Subcutaneous abdominal adipose tissue (tissue), 5 donors: ENCODE measurements at regions not wholly inside any gene's neighbourhood (a gene's known extent, or its start where the extent isn't known, plus 50 kb on each side); places are given as distances from the start of the nearest gene placed in this dataset.
"Not testable (repeated sequence)": the region's sequence is repeated elsewhere in the genome, so short reads cannot be mapped to it uniquely, and the experiment has no call there.

Experiments
- H3K27ac ChIP-seq: one replicate; pipeline ENCODE4 v1.7.0; 2013; ENCODE audit warnings: low read depth, mild to moderate bottlenecking, inconsistent platforms, low read length, moderate library complexity
- H3K27me3 ChIP-seq, 5 donors: one replicate each; pipeline ENCODE4 v1.7.0; 2013; ENCODE audit warnings: low read length in 5 of 5, inconsistent platforms in 1 of 5; ENCODE audit not compliant: control insufficient read depth in 5 of 5, insufficient read depth in 4 of 5
- H3K36me3 ChIP-seq, 5 donors: one replicate each; pipeline ENCODE4 v1.7.0; 2013; ENCODE audit warnings: low read length in 5 of 5; ENCODE audit not compliant: control insufficient read depth in 5 of 5, insufficient read depth in 5 of 5
- H3K4me1 ChIP-seq, 5 donors: one replicate each; pipeline ENCODE4 v1.7.0; 2013; ENCODE audit warnings: low read length in 5 of 5, mild to moderate bottlenecking in 3 of 5, moderate library complexity in 1 of 5; ENCODE audit not compliant: control insufficient read depth in 5 of 5, insufficient read depth in 5 of 5
- H3K4me3 ChIP-seq, 5 donors: one replicate each; pipeline ENCODE4 v1.7.0; 2013; ENCODE audit warnings: low read length in 5 of 5, low read depth in 1 of 5
- H3K9ac ChIP-seq, 5 donors: one replicate each; pipeline ENCODE4 v1.7.0; 2013; ENCODE audit warnings: low read length in 5 of 5, mild to moderate bottlenecking in 4 of 5, moderate library complexity in 3 of 5
- H3K9me3 ChIP-seq, 5 donors: one replicate each; pipeline ENCODE4 v1.7.0; 2013; ENCODE audit warnings: low read length in 5 of 5; ENCODE audit not compliant: control insufficient read depth in 5 of 5
- donor health status: healthy.
- donor health status: healthy.
- donor health status: healthy.
- donor health status: healthy.
- donor health status: healthy.

DNA sequence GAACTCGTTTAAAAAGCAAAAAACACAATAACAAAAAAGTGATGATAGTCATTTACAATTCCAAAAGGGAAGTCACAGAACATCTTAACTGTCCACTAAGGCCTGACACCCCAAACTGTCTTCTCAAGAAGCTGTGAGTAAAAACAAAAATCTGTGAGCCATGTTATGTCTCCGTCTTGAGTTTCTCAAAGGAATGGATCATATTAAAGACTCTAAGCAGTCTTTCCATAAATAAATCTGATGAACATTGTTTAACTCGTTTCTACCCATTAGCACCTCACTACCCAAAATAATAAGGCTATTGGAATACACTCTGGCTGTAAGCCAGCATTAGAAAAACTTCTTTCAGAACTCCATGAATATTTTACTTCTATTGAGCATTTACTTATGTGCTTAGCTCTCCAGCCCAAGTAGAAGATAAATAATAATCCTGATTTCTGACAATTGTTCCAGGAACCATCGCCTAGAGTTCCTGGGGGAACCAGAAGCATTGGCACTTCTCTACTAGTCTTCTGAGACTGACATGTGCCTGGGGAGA lies 396.0 kb downstream of the STK39 start:
- no peak overlapping the region for H3K4me3 ChIP-seq
- H3K27me3 ChIP-seq = no peaks in the 10 kb centered on the region
- H3K9me3 ChIP-seq = no peaks in the 10 kb centered on the region
- no peak overlapping the region for H3K27ac ChIP-seq
- H3K9ac ChIP-seq = no peak overlapping the region
- H3K4me1 ChIP-seq = no peaks in the 10 kb centered on the region
- no peaks in the 10 kb centered on the region for H3K36me3 ChIP-seq

- Histone ChIP-seq H3K4me3 (no peak overlapping the region), H3K9ac (no peak overlapping the region), H3K9me3 (no peaks in the 10 kb centered on the region), H3K4me1 (no peaks in the 10 kb centered on the region), H3K36me3 (no peaks in the 10 kb centered on the region), H3K27me3 (no peaks in the 10 kb centered on the region), H3K27ac (no peak overlapping the region)
Measured at GRCh38 chr2:167844714-167845530, 402.5 kb downstream of the STK39 start.

- Histone ChIP-seq H3K36me3 (no peaks in the 10 kb centered on the region), H3K9ac (no peak overlapping the region), H3K4me3 (no peak overlapping the region), H3K4me1 (no peaks in the 10 kb centered on the region), H3K9me3 (no peaks in the 10 kb centered on the region), H3K27ac (no peak overlapping the region), H3K27me3 (no peaks in the 10 kb centered on the region)
Measured at GRCh38 chr2:167843657-167844056, 403.7 kb downstream of the STK39 start.

GRCh38 chr2:167843217-167843616 lies 404.2 kb downstream of the STK39 start:
- no peak overlapping the region for H3K4me3 ChIP-seq
- no peaks in the 10 kb centered on the region for H3K9me3 ChIP-seq
- H3K9ac ChIP-seq = no peak overlapping the region
- no peaks in the 10 kb centered on the region for H3K4me1 ChIP-seq
- H3K27ac ChIP-seq = no peak overlapping the region
- H3K27me3 ChIP-seq = no peaks in the 10 kb centered on the region
- no peaks in the 10 kb centered on the region for H3K36me3 ChIP-seq

DNA sequence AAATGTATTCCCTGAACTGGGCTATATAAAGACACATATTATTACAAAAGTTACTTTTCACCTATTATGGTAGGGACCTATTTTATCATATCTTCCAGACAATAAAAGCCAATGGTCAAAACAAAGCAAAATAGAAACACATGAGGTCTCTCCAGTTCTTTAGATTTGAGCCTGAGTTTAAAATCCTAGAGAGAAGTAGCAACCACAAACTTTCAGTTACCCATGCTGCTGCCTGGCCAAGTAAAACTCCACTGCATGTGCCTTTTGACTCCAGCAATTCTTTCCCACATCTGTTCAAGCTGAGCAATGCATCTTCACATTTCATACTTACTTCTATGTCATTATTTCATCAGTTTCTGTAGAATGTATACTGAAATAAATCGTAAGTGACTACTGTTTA lies 405.3 kb downstream of the STK39 start:
- H3K27me3 ChIP-seq = no peaks in the 10 kb centered on the region
- H3K9ac ChIP-seq = no peak overlapping the region
- H3K27ac ChIP-seq = no peak overlapping the region
- H3K4me3 ChIP-seq = no peak overlapping the region
- H3K9me3 ChIP-seq = no peaks in the 10 kb centered on the region
- no peaks in the 10 kb centered on the region for H3K36me3 ChIP-seq
- H3K4me1 ChIP-seq = no peaks in the 10 kb centered on the region

- not testable (repeated sequence) for H3K9ac ChIP-seq, H3K4me3 ChIP-seq, H3K27me3 ChIP-seq, H3K27ac ChIP-seq, H3K36me3 ChIP-seq, H3K9me3 ChIP-seq, H3K4me1 ChIP-seq
Measured at GRCh38 chr2:167835290-167835689, 412.1 kb downstream of the STK39 start.

GRCh38 chr2:167834707-167835106 lies 412.7 kb downstream of the STK39 start:
- Histone ChIP-seq H3K27ac (no peak overlapping the region), H3K9me3 (no peaks in the 10 kb centered on the region), H3K36me3 (no peaks in the 10 kb centered on the region), H3K9ac (no peak overlapping the region), H3K27me3 (no peaks in the 10 kb centered on the region), H3K4me1 (no peaks in the 10 kb centered on the region), H3K4me3 (no peak overlapping the region)

- Histone ChIP-seq H3K4me3 (no peak overlapping the region), H3K4me1 (no peaks in the 10 kb centered on the region), H3K36me3 (no peaks in the 10 kb centered on the region), H3K27me3 (no peaks in the 10 kb centered on the region), H3K27ac (no peak overlapping the region), H3K9ac (no peak overlapping the region), H3K9me3 (no peaks in the 10 kb centered on the region)
Measured at GRCh38 chr2:167833294-167833693, 414.1 kb downstream of the STK39 start.

- no peaks in the 10 kb centered on the region for H3K4me1 ChIP-seq
- no peaks in the 10 kb centered on the region for H3K36me3 ChIP-seq
- H3K9me3 ChIP-seq = no peaks in the 10 kb centered on the region
- H3K4me3 ChIP-seq = no peak overlapping the region
- no peak overlapping the region for H3K27ac ChIP-seq
- H3K9ac ChIP-seq = no peak overlapping the region
- H3K27me3 ChIP-seq = no peaks in the 10 kb centered on the region
Measured at GRCh38 chr2:167832868-167833287, 414.5 kb downstream of the STK39 start.

DNA sequence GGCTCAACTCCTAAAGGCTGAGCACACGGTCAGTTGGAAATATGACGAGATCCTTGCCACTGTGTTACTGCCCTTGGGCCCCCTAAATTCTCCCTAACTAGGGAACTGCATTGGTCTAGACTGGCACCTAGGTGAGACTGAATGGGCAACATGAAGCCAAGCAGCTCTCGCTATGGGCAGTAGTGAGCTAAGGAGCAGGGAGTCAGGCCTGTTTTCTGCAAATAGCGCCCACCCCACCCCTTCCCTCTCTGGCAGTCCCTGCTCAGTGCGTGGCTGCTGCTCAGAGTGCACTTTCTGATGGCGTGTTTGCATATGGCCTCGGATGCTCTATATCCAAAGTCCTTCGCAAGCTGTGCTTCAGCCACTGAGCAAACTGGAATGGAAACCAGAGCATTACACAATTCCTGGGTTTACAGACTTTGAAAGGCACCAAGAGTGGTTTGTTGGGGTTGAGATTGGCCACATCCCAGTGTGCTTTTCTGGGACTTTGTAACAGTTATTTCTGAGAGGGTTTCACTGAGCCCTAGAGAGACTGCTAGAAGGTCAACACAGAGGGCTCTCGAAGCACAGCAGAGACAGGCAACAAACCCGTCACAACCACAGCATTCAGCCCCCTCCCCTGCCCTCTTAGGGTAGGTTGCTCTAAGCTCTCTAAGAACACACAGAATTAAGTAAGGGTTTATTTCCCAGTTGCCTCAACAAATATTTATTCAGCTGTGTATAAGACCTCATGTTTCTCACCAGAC lies 419.9 kb downstream of the STK39 start:
- no peaks in the 10 kb centered on the region for H3K27me3 ChIP-seq
- H3K4me1 ChIP-seq = peaks cover 0 to 5% (median 0%) of the 10 kb centered on the region in 5 donors
- H3K36me3 ChIP-seq = no peaks in the 10 kb centered on the region
- H3K4me3 ChIP-seq = no peak overlapping the region
- no peak overlapping the region for H3K9ac ChIP-seq
- no peak overlapping the region for H3K27ac ChIP-seq
- no peaks in the 10 kb centered on the region for H3K9me3 ChIP-seq
